Upper lobe of left lung (tissue), 4 donors: ENCODE measurements at regions not wholly inside any gene's neighbourhood (a gene's known extent, or its start where the extent isn't known, plus 50 kb on each side); places are given as distances from the start of the nearest gene placed in this dataset.
"Not testable (repeated sequence)": the region's sequence is repeated elsewhere in the genome, so short reads cannot be mapped to it uniquely, and the experiment has no call there.

ENCODE experiments used
- CTCF ChIP-seq, 6 experiments: fragments of 450-650 bp in 4 of 6; fragments of 200-600 bp in 2 of 6; sonication (generic) in 2 of 6; IDR thresholded peaks; one replicate each; pipeline ENCODE4 v1.5.1; 2016 to 2019; ENCODE audit warnings: antibody characterized with exemption in 6 of 6
- POLR2AphosphoS5 ChIP-seq, 2 donors: sonication (generic); formaldehyde crosslinking; IDR thresholded peaks; one replicate each; pipeline ENCODE4 v1.5.1; 2017; ENCODE audit warnings: antibody characterized with exemption in 2 of 2

- not testable (repeated sequence) for TF ChIP-seq POLR2AphosphoS5, CTCF (IDR thresholded peaks at IDR 0.05)
These were observed 627.7 kb upstream of the VRK2 start for GRCh38 chr2:57418859-57419346.
